GM23248 (cell line): ENCODE measurements at regions not wholly inside any gene's neighbourhood (a gene's known extent, or its start where the extent isn't known, plus 50 kb on each side); places are given as distances from the start of the nearest gene placed in this dataset.

Experiments
- EZH2 ChIP-seq: fragments of 200-600 bp; sonication (generic); IDR thresholded peaks from 2 replicates; pipeline ENCODE4 v1.6.1; 2018; ENCODE audit warnings: antibody characterized with exemption, mild to moderate bottlenecking; ENCODE audit not compliant: insufficient read depth, poor library complexity, severe bottlenecking
- EZH2phosphoT487 ChIP-seq: fragments of 200-600 bp; sonication (generic); IDR thresholded peaks from 2 replicates; pipeline ENCODE4 v1.6.1; 2018; ENCODE audit warnings: antibody characterized with exemption, moderate library complexity, mild to moderate bottlenecking, low read depth; ENCODE audit not compliant: insufficient read depth

GRCh38 chr10:105769248-105770184, 1128.4 kb downstream of the SORCS3 start:
- no peak for TF ChIP-seq EZH2phosphoT487
- no peak for TF ChIP-seq EZH2
